ENCODE measurements at regions not wholly inside any gene's neighbourhood (a gene's known extent, or its start where the extent isn't known, plus 50 kb on each side); places are given as distances from the start of the nearest gene placed in this dataset.
"Not testable (repeated sequence)": the region's sequence is repeated elsewhere in the genome, so short reads cannot be mapped to it uniquely, and the experiment has no call there.

DNA sequence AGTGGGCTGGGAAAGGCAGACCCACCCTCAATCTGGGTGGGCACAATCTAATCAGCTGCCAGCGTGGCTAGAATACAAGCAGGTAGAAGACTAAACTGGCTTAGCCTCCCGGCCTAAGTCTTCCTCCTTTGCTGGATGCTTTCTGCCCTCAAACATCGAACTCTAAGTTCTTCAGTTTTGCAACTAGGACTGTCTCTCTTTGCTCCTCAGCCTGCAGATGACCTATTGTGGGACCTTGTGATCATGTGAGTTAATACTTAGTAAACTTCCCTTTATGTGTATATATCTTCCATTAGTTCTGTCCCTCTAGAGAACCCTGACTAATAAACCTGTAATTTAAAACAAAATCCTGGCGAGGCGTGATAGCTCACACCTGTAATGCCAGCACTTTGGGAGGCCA lies 51.8 kb upstream of the SLC39A8 start:
- DNase-seq: not testable (repeated sequence)

DNA sequence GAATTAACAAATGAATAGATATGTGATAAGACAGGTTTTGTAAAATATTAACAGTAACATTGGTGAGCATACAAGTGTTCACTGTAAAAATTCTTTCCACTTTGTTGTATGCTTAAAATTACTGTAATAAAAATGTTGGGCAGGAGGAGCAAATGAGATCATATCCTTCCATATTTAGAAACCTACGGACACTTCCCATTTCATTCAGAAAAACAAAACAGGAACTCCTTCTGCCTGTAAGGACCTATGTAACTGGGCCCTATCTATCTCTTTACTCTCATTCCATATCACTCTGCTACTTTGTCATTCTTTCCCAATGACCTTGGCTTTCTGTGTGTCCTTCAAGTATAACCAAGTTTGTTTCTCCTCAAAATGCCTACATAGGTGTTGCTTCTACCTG lies 53.7 kb upstream of the SLC39A8 start:
- no peak for DNase-seq

DNA sequence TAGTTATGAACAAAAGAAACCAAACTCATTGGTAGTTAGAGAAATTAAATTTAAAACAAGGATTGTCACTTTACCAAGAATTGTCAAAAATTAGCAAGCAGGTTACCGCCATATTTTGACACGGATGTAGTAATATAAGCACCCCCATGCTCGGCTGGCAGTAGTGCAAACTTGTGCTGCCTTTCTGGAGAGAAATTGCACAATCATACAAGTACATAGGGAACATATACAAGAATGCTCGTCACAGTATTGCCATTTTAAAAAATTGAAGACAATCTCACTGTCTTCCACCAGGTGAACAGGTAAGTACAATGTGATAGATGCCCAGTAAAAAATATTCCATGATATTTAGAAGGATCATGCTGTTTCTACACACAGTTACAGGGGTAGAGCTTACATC lies 55.6 kb upstream of the SLC39A8 start:
- DNase-seq: no peak

DNA sequence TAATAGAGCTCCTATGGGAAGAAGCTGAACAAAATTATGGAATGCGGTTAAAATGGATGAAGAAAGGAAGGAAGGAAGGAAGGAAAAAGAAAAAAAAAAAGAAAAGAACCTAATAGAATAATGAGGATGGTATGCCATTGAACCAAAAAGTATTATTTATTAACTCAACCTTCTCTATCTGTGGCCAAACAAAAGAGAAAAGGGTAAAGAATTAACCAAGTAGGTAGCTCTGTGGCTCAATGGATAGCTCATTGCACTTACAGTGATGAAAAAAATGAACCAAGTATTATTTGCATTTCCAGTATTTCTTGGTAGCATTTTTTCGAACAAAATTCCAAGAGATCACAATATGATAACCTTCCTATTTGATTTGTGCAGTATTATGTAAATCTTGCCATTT lies 56.9 kb upstream of the SLC39A8 start:
- no peak for DNase-seq

DNA sequence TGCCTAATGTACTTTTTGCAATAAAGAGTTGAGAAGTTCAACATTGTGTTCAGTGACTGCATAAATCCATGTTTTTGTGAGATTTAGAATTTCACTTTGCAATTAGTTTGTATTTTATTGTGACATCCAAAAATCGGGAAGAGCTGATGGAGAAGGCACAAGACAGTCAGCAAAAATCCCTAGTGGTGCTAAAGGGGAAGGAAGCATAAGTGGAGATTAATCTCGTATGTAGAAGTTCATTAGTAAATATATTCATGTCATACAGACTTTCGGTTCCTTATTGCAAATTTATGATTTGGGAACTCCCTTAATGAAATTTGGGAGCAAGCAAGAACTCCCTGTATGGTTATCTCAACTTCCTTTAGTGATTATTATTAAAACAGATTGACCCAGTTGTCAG lies 57.8 kb upstream of the SLC39A8 start:
- DNase-seq: no peak

DNA sequence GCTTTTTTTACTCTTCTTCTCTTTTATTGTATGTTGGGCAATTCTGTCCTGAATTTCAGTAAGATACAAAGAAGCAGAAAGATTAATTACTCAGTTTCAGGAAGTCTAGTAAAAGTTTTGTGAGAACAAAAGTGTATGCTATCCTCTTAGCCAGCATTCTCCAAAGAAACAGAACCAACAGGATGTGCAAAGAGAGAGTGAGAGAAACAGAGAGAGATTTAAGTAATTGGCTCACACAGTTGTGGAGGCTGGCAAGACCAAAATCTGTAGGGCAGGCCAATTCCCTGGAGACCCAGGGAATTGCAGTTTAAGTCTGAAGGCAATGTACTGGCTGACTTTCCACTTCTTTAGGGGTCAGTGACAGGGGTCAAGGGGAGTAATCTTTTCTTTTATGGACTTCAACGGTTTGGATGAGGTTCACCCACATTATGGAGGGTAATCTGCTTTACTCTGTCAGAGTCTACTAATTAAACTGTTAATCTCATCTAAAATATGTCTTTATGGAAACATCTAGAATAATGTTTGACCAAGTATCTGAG lies 59.2 kb upstream of the SLC39A8 start:
- no peak for DNase-seq

DNA sequence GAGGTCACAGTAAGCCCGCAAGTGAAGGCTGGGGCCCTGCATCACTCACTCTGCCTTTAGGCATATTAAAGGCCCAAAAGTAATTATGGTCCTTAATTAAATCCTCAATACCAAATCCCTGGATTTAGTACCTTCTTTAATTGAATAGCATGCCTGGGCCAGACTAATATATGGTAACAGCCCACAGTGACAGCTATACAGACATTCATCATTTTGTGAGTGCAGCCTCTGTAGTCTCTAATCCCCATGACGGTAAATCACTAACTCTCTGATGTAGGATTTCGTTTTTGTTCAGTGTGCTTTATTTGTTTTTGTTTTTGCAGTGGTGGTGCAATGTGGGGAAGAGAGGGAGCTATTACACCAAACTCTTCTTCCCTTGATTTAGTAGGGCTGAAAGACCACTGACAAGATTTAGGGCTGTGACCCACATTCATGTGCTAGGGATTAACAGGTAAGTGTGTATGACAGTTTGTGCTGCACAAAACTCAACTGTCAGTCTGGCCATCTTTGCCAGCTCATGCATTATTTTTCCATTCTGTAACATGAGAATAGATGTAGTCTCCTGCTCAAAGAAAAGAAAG lies 60.6 kb upstream of the SLC39A8 start:
- no peak for DNase-seq

DNA sequence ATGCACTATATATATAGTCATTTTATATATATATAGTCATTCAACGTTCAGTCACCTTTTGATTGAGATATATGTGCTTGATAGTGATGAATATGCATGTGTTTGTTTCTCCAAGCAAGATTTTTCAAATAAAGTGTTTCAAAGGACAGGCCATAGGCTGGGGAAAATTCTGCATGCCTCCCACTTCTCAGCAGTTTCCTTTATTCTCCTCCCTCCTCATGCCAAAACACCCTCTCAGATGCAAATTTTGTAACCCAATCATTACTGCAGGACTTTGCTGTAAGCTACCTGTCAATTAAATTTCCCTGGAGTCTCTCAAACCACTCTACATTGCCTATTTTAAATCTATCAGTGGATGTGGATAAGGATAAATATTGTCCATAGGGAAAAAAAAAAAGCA lies 65.6 kb upstream of the SLC39A8 start:
- not testable (repeated sequence) for DNase-seq

DNA sequence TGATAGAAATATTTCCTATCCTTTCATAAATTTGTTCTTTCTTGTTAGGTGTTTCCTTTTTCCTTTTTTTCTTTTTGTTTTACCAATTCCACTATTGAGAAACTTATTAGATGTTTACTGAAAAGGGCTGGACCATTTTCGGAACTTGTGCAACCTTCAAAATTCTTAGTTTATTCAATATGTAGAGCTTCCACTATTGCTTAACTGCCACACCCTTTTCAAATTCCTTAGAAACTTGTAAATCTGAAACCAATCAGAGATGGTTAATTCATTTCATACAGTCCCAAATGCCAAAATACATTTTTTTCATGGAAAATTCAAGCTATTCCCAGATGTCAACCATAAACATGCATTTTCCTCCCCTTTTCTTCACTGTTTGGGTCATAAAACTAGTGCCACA lies 66.1 kb upstream of the SLC39A8 start:
- no peak for DNase-seq

DNA sequence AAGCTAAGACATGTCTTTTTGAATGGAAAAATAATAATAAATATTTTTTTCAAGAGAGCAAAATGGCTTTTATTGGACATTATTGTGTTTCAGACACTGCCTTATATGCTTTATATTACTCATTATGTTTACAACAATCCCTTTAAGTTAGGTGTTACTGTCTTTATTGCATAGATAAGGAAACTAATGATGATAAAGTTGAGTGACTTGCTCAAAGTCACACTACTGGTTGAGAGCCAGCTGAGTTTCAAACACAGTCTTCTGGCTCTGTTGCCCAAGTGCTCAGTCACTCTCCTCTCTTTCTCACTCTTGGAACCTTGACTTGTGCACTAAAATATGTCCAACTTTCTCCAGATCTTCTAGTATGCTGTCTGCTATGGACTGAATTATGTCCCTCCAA lies 71.5 kb upstream of the SLC39A8 start:
- no peak for DNase-seq

DNA sequence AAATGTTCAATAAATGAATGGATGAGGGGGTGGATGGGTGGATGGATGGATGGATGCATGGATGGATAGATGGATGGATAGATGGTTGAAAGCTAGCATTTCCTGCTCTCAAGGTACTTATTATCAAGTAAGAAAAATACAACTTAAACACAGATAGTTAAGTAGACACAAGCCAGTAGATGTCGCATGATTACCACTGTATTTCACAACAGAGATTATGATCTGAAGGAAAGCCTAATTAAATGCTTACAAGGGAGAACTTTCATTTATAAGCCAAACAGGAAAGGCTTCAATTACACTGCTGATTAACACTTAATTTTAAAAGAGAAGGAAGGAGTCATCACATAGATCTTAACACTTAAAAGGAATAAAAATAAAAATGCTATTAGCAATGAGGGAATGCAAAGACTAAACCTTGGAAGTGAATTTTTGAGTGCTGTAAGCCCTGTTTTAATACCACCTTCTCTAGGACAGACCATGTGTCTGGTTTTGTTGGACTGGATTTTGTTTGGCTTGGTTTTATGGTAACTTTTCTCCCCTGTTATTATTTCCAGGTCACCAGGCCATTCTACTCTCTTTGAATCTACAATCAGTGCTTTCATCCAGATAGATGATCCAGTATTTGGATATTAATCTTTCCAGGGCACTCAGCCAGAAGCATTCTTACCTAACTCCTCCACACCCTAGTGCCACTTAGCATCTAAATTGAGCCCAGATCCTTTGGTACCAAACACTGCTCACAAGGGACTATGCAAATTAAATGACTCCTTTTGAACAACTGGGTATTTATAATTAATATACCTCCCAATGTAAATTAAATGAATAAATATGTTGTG lies 75.5 kb upstream of the SLC39A8 start:
- DNase-seq: peak; percentile 12

DNA sequence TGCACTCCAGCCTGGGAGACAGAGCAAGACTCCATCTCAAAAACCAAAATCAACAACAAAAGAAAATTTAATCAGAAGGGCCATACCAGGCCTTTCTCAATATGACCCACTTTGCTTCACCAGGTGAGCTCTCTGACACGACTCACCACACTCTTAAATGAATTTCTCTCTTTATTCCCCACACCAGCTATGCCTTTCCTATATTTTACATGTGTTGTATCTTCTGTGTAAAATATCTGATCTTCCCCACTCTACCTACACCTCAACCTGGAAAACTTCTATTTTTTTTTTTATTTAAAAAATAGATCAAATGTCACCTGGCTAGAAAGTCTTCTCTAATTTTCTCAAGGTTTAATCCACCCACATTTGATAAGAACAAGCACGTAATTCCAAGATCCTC lies 77.6 kb upstream of the SLC39A8 start:
- no peak for DNase-seq

DNA sequence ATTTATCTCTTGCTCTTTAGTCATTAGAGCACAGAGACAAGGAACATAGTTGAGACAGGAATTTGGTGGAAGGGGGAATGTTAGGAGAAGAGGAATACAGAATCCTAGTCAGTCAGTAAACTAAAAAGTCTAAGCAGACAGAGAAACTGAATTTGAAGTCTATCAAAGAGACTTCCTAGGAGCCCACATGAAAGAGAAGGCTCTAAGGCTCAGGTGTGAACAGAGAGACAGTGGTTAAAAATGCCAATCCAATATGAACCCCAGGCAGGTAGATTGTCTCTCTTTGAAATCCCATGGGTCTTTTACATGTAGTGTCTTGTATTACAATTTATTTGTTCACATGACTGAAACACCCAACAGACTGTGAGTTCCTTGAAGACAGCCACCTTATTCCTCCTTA lies 77.8 kb upstream of the NFKB1 start:
- DNase-seq: no peak

DNA sequence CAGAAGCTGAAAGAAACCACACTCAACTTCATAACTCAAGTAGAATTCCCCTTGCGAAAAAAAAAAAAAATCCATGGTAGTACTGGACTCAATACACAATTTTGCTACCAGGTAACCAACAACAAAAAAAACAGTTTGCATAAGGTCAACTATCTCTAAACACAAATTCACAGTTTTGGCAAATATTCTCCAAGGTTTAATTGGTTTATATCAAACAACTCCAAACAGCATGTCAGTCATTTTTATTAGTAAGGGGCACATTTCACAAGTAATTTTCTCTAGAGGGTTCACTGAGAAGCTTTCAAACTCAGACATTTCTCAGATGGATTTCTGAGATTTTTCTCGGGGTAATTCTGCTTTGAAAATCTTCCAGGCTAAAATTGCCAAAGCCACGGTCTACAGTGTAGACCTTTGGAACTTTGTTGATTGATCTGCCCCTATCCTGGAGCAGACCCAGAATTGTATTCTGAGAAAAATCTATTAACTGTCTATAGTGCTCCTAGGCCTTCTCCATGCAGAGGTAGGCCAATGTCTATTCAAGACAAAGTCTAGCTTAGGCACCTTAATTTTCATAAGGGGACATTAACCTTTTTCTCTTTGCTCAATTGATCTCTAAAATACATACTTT lies 73.7 kb upstream of the NFKB1 start:
- DNase-seq: no peak

DNA sequence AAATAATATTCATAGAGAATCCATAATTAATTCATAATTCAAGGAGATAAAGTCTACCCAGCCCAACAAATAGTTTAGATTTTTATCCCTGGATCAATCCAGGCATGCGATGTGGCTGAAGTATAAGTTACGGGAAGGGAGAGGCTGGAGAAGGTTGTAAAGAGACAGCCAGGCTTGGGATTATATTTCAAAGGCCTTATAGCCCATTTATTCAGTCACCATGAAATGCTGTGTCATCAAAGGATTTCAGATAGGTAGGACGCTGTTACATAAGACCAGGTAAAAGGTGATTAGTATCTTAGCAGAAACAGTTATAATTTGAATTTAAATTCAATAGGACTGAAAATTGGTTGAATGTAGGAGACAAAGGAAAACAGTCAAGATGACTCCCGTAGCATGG lies 73.0 kb upstream of the NFKB1 start:
- no peak for DNase-seq

DNA sequence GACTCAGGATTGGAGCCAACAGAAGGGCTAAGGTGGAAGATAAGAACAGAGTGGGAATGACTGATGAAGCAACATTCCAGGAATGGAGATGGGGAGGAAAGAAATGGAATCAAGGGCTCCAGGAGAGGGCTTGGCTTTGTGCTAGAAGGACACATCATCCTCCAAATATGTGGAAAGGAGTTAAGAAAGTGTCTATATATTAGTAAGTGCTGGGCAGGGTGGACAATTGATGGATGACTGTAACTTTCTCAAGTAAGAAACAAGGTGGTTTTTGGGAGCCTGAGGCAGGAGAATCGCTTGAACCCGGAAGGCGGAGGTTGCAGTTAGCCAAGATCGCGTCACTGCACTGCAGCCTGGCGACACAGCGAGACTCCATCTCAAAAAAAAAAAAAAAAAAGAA lies 71.6 kb upstream of the NFKB1 start:
- peak; percentile 80 for DNase-seq

DNA sequence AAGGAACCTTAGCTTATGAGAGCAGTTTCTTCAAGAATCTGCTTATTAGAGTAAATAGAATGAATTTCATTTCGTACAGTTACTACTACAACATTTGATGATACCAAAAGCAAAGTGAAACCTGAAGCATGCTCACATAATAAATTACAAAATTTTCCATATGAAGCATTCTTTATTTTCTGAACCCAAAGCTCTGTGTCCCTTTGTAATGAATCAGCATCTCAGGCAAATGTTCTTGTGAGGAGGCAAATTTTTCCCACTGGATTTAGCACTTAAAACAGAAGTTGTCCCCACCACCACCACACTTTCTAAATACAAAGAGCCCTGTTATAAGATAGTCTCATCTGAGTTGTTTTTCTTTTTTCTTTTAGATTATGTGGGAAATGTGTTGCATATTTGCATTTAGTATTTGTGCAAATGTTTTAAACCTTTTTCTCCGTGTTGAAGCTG lies 70.7 kb upstream of the NFKB1 start:
- DNase-seq: peak; percentile 14

DNA sequence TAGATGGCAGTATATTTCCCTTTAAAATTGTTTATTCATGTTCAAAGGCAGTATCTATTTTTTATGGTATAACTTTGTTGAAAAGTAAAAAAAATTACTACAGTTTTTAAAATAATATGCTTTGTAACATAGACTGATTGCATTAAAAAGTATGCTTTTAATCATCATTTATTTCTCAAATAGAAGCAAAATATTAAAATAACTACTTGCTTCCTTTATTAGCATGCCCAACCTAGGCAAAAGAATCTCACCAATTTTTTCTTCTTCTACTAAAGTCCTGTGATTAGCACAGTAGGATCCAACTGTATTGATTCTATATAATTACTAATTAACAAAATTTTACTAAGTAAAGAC lies 69.6 kb upstream of the NFKB1 start:
- no peak for DNase-seq

DNA sequence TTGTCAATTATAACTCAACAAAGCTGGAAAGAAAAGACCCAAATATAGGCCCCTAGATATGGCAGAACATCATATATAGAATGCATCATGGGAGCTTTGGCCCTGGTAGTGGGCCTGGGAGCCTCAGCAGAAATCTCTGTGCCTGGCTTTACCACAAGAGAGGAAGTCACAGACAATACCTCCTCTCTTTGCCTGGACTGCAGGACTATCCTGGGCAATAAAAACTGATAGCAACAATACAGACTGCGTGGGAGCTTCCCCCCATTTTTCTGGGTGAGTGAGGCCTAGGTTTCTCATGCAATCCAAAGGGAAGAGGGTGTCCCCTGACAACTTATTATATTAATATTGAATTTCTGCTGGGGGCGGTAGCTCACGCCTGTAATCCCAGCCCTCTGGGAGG lies 64.0 kb upstream of the NFKB1 start:
- DNase-seq: no peak

DNA sequence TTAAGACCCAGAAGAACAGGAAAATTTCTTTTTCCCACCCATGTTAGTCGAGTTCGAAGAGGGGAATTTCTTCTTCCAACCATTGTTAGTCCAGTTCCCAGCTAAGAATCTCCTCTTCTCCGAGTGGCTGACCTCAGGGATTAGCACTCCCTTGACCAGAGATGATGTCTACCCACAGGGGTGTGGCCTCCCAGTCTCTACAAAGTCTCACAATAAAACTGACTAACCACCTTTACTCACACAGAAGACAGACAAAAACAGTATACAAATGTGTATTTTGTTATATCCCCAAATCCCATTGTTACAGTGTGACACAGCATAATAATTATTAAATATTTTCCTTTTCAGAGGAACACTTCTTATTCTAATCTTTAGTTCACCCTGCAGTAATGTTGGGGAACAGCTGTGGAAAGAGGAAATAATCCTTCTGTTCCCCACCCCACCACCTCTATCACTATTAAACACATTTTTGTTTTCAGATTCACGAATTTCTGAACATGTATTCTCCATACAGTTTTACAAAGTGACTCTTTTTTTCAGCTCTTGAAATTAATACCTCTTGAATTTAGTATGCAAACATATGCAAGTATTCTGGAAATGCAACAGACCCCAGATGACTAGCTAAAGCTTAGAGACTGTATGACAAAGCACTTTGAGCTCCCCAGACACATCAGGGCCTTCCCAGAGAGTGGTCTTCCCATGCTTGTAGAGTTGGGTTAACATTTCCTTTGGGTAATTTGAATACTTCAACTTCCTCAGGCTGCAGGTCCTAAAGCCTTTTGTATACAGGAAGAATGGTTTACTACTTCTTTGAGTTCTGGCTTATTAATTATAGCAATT lies 62.5 kb upstream of the NFKB1 start:
- peak; percentile 66 for DNase-seq

DNA sequence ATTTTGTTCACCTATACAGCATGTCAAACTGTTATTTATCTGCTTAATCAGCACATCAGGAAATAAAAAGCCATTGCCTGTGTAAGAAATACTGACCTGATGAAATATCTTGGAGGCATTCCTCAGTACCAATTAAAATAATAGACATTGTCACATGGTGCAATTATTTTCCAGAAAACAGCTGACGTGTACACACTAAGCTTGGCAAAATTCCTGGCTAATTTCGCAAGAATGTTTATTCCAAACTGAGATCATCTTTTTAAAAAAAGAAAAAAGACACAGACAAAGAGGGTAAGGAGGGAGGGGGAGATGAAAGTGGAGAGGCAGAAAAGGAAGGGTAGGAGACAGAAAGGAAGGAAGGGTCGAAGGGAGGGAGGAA lies 61.9 kb upstream of the NFKB1 start:
- peak; percentile 92 for DNase-seq

DNA sequence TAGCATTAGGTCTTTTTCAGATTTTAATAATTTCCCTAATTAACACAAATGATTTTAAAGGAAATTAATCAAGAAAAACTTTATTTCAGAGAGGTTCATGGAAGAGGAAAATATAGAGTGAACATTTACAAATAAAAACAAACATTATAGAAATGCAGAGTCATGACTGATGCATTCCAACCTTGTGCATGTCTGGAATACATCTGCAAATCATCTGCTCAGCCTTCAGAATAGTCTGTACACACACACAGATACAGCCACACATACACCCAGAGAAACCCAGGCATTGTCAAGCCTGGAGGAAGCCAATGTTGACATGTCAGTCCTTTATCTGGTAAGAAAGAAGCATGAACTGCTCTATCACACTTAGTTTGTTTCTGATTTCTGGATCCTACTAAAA lies 61.3 kb upstream of the NFKB1 start:
- peak; percentile 82 for DNase-seq

DNA sequence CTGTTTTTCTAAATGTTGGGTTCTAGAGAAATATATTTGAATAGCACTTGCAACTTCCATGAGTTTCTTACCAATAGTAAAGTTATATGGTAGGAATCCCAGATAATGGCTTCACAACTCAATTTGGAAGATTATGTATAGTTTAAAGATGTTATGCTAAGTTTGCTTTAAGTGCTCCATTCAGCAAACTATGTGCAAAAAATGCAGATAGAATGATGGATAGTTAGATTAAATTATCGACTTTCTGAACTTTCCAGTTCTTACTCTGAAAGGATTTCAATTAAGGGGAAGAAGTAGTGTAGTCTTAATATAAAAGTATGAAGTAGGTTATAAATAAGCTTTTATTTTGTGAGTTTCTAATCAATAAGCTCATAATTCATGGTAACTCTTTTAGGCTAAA lies 60.7 kb upstream of the NFKB1 start:
- DNase-seq: no peak
